Kasumi-1 (cell line): ENCODE measurements at regions not wholly inside any gene's neighbourhood (a gene's known extent, or its start where the extent isn't known, plus 50 kb on each side); places are given as distances from the start of the nearest gene placed in this dataset.

Experiments used
- DNase-seq, 2 experiments: peaks; one replicate each; lab custom pipeline; 2025; lab: John Stamatoyannopoulos, UW

DNA sequence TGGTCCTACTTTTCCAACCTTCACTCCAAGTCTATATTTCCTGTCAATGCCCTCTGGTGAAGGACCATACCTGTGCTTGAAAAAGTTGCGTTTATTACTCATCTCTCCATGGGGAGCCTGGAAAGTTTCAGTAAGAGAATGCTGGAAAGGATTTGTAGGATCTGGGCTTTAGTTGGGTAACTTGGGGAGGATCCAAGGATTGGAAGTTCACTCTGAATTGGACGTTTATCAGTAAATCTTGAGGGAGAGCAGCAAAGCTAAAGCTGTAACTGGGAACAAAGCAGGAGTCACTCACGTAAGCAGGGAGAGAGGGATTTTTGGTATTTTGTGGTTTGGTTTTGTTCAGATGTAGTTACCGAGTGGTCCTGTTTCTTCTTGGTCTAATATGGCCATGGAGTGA is 51.4 kb upstream of the NPVF start:
- no peak for DNase-seq

- DNase-seq = no peak
These were observed 51.9 kb upstream of the NPVF start for GRCh38 chr7:25280181-25280580.

GRCh38 chr7:25282194-25282593 is 53.9 kb upstream of the NPVF start:
- DNase-seq = no peak

DNA sequence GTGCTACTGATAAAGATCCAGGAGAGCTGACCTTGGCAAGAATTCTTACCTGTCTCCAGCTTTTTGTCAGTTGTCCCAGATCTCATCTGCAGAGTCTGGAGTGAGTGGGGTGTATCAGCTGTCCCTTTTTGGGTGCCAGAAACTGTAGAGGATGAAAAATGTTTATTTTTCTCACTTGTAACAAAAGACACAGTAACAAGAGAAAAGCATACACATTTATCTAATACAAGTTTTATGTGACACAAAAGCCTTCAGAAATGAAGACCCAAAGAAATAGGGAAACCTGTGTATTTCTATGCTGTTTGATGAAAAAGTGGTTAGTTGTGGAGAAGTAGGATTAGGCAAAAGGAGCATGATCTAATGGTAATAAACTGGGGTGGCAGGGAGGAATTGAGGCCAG is 58.5 kb upstream of the NPVF start:
- DNase-seq = no peak

- no peak for DNase-seq
These were observed 59.0 kb upstream of the NPVF start for GRCh38 chr7:25287291-25287690.

GRCh38 chr7:25288556-25289307 is 60.4 kb upstream of the NPVF start:
- no peak for DNase-seq

DNA sequence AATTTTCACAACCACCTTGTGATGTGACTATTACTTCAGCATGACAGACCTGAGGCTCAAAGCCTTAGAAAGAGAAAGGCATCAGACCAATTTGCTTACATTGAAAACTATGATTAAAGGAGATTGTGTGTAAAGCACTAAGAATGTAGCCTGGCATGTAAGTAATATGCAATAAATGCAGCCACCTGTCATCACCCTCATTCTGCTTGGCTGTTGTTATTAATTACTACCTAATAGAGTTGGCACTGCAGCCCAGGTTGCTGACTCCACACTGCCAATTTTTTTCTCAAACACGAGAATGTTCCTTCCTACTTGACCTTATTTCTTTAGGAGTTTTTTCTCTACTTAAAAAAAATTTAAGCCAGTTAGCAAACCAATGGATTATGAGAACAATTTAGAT is 61.2 kb upstream of the NPVF start:
- DNase-seq = no peak

GRCh38 chr7:25294624-25295023 is 66.3 kb upstream of the NPVF start:
- no peak for DNase-seq

DNA sequence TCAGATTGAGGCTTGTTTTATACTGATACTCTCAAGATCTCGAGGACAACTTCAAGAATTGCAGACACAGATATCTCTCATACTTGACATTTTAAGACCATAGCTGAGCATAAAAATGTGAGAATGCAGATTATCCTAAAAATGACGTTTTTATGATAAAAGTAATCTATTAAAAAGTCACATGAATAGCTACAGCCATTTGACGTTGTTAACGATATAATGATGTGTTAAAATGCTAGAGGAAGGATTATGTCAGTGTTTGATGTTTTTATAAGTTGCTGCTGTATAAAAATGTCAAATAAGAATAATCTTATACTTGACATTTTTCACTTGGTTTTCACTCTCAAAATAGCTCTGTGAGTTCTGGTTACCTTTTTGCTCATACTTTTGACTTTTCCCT is 67.1 kb upstream of the NPVF start:
- DNase-seq = no peak

- no peak for DNase-seq
These were observed 67.8 kb upstream of the NPVF start for GRCh38 chr7:25296086-25296485.

GRCh38 chr7:25297278-25297677 is 69.0 kb upstream of the NPVF start:
- DNase-seq = no peak

- DNase-seq = no peak
These were observed 75.2 kb upstream of the NPVF start for GRCh38 chr7:25303281-25304181.

DNA sequence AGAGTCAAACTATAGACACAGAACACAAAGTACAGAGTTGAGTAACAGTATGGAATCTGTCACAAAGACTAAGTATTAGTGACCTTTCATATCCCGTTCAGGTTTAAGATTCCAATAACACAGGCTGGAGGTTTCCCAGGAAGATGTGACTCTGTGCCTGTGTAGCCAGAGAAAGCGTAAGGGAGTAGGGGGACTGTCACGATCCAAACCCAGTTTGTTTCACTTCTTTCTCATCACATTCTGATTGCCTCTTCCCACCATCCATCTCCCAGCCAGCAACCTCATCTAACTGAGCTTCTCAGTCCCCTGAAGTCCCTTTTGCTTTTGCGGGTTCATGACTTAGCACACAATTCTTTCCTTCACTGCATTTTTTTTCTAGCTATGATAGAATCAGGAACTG is 76.4 kb upstream of the NPVF start:
- DNase-seq = no peak

- no peak for DNase-seq
These were observed 77.5 kb upstream of the NPVF start for GRCh38 chr7:25305831-25306230.

DNA sequence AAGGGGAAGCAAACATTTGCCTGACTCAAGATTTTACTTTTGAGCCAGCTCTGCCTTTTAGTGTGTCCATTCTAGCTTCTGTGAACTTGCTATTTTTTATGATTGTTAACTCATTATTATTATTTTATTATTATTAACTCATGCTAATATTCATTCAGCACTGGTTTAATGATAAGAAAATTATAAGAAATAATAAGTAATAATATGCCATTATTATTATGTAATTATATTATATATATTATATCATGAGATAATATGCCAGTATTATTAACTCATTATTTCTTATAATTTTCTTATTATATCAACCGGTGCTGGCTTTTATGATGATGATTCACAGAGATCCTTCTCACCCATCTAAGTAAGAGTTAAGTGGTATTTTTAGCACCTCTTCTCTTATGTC is 79.3 kb upstream of the NPVF start:
- DNase-seq = no peak

DNA sequence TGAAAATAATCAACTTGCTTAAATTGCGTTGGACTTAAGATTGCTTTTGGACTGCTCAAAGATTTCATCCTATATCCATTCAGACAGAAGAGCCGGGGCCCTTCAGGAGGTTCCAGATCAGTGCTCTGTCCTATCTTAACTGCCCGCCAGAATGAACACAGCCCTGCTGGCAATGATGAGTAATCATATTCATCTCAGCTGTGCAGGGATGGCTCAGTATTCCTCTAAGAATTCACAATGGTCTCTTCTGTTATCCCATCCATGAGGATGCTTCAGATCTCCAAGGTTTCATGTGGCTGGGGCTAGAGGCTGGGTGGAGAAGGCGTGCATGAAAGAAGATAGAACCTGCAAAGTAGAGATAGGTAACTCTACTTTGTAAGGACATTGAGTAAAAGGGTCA is 80.0 kb upstream of the NPVF start:
- DNase-seq = no peak

- DNase-seq = no peak
These were observed 80.8 kb upstream of the NPVF start for GRCh38 chr7:25308906-25309705.

- no peak for DNase-seq
These were observed 82.6 kb upstream of the NPVF start for GRCh38 chr7:25310896-25311295.

DNA sequence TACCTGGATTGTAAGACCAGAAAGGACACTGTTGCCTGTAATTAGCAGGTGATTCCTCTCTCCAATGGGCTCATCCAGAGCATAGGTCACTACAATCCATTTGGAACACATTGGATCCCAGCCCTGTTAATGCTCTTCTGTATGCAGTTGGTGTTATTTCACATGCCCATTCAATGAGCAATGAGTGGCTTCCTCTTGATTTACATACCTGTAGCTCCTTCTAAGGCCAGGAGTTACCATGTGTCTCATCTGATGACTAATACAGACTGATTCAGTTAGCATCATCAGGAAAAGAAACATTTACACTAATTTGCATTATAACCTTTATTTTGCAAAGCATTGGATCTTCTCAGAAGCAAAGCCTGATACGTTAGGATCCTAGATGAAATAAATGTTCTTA is 83.1 kb upstream of the NPVF start:
- no peak for DNase-seq

- no peak for DNase-seq
These were observed 84.7 kb upstream of the NPVF start for GRCh38 chr7:25312968-25313367.

- no peak for DNase-seq
These were observed 85.2 kb upstream of the NPVF start for GRCh38 chr7:25313526-25313925.

GRCh38 chr7:25314094-25314730 is 85.9 kb upstream of the NPVF start:
- no peak for DNase-seq
